Head of caudate nucleus (tissue), 42 donors: ENCODE measurements at regions not wholly inside any gene's neighbourhood (a gene's known extent, or its start where the extent isn't known, plus 50 kb on each side); places are given as distances from the start of the nearest gene placed in this dataset.

Source experiments
- DNase-seq, 42 donors: peaks; one replicate each; pipeline versions ENCODE4 v3.0.0 to v3.0.0-alpha.2; 2020 to 2021; ENCODE audit warnings: mixed read lengths in 7 of 42
- intact Hi-C: fragments of 100-400 bp; cut with DNase I; formaldehyde crosslinking; loops from one replicate; pipeline ENCODE4 v1.15.0; 2022

- intact Hi-C loops, result no loop called here
These were observed 661.7 kb upstream of the FAM241A start for GRCh38 chr4:111483375-111484169.

DNA sequence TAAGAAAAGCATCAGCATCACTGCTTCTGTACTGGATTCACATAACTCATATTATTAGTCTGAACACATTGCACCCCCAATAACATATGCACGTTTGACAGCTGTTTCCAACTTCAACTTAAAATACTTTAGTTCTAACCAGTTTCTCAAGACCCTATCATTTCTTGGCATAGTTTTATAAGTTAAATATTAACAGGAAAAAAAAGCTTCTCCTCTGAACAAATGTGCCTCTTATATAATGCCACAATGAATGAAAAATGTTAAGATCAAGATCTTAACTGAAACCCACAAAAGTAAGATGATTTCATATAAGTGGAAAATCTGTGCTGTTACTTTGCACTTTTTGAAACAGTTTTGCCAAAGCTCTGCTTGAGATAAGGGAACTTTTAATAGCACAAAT lies 652.8 kb upstream of the FAM241A start:
- intact Hi-C loops, result no loop called here
- DNase-seq, result no peak

More at GRCh38 chr4:111483375-111484169, 661.7 kb upstream of the FAM241A start:
- no peak for DNase-seq

DNA sequence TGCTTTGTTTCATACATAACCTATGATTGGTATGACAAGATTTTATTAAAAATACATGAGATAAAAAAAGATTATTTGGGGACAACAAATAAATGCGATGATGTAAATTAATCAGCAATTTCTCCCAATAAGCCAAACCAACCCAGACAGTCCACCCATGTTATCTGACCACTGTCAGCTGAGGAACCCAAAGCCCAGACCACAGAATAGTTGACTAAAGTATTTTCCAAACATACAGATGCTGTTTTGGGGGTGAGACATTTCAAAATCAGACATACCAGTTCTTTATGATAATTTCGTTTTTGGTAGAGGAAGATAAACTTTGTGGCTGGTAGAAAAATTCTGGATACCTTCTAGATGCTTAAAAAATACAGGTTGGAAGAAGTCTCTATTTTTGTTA lies 650.8 kb upstream of the FAM241A start:
- intact Hi-C loops, result no loop called here
- DNase-seq, result no peak

DNA sequence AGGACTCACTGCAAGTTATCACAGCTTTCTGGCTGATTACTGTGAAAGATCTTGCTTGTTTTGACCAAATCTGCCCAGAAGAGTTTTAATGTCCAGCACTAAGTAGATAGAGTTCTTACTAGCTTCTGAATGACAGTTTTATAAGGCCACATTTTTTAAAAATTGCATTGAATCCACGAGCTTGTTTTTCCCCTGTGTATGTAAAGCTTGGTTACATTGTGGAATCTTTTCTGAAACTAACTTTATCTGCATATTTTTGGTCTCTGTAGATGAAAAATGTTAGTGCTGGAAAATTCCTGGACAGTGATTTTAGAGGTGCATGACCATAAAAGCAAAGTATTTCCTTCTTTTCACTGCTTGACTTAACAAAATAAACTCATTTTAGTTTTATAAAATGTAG lies 650.3 kb upstream of the FAM241A start:
- intact Hi-C loops, result no loop called here
- no peak for DNase-seq

GRCh38 chr4:111499291-111499690 lies 646.0 kb upstream of the FAM241A start:
- intact Hi-C loops, result no loop called here

GRCh38 chr4:111499706-111500105 lies 645.5 kb upstream of the FAM241A start:
- intact Hi-C loops, result no loop called here
- DNase-seq, result no peak

More at GRCh38 chr4:111499291-111499690, 646.0 kb upstream of the FAM241A start:
- DNase-seq, result no peak

DNA sequence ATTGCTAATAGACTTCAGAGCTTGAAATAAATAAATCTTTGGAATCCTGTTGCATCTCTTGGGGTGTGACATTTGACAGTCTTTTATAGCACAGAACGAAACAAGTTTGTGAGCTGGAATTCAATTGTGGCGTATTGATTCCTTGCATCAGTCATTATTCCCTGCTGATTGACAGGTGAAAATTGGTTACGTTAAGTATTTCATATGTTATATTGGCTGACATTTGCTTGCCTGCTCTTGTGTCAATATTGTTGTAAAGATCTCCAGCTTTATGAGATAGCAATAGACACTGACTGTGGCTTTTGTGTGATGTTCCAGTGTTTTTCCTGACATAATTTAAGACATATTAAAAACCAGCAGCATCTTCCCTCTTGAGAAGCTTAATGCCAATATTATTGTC lies 644.4 kb upstream of the FAM241A start:
- intact Hi-C loops, result no loop called here
- DNase-seq, result no peak

DNA sequence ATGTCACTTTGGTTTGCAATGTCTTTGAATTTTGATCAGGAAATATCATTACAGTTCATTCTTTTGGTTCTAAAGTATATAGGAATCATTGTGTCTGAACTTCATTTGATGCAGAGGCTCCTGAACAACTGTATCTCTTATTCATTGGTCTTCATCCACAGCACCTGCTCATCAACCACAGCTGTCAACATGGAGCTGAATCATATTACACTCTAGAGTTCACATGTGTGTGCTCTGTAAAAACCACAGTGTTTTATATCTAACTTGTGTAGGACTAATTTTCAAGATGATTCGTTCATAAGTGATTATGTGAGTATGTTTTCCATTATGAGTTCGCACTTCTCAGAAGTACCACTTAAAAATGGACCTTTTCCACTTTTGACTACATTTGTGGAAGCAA lies 643.3 kb upstream of the FAM241A start:
- intact Hi-C loops, result no loop called here
- no peak for DNase-seq

DNA sequence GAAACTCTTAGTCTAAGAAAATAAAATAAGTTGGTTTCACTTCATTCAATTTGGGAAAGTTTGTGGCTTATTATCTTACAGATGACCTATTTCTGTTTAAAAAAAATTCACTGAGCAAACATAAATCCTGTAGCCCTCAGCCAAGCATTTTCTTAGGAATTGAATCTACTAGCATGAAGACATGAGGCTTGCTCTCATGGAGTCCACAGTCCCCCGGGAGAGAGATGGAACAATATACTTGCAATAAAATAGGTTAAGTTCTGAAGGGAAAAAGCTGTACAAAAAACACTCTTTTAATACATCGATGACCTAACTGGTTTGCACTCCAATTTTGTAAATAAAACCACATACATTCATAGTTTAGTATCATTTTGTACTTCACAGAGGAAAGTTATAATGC lies 642.6 kb upstream of the FAM241A start:
- intact Hi-C loops, result no loop called here
- no peak for DNase-seq

DNA sequence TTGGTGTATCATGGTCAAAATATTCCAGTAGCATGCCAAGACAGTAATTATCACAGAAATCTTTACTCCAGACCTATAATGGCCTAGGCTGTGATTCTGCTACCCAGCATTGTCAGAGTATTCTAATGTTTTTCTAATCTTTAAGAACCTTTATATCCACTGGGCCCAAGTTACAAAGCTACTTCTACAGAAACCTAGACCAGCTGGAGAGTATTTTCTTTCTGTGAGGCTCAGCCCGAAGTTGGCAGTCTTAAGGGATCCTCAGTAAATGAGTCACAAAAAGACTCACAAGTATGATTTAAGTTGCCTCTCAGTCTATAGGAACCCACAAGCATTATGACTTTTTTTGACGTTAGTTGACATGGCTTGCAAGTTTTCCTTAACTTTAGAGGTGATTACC lies 638.5 kb upstream of the FAM241A start:
- intact Hi-C loops, result no loop called here
- no peak for DNase-seq

- DNase-seq, result no peak
- intact Hi-C loops, result no loop called here
These were observed 634.7 kb upstream of the FAM241A start for GRCh38 chr4:111510535-111510934.

DNA sequence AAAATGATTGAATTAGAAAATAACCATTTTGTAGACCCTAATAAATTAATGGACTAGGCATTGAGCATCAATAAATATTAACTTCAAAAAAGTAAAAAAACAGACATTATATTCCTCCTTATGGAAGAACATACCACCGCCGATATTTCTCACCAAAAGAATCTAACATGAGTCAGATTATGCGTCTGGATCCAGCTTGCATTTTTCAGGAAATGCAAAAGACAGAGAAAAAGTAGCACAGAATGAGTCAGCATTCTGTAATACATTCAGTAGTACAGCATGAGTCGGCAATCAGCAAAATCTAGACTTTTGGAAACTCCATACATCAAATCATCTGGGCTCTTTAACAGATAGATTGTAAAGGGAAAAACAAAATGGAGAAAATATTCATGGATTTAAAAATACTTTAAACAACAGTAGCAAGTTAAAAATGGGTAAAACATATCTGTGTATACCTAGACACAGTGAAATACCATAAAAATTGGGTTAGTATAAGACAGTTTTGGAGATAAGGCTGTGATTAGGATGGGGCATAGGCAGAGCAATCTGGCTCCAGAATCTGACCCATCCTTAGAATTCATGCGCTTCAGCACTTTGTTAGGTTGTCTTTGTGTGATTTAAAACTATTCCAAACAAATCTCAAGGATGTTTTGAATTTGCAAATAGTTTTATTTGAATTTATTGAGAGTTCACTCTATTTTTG lies 633.0 kb upstream of the FAM241A start:
- peak in 4 of 42 donors; percentile 2 to 40 (median 8) for DNase-seq
- intact Hi-C loops, result no loop called here

GRCh38 chr4:111519683-111520082 lies 625.6 kb upstream of the FAM241A start:
- intact Hi-C loops, result no loop called here

GRCh38 chr4:111530446-111530845 lies 614.8 kb upstream of the FAM241A start:
- intact Hi-C loops, result no loop called here
- no peak for DNase-seq

More at GRCh38 chr4:111519683-111520082, 625.6 kb upstream of the FAM241A start:
- no peak for DNase-seq

GRCh38 chr4:111535792-111536191 lies 609.5 kb upstream of the FAM241A start:
- no peak for DNase-seq
- intact Hi-C loops, result no loop called here

GRCh38 chr4:111537165-111537564 lies 608.1 kb upstream of the FAM241A start:
- intact Hi-C loops, result no loop called here

DNA sequence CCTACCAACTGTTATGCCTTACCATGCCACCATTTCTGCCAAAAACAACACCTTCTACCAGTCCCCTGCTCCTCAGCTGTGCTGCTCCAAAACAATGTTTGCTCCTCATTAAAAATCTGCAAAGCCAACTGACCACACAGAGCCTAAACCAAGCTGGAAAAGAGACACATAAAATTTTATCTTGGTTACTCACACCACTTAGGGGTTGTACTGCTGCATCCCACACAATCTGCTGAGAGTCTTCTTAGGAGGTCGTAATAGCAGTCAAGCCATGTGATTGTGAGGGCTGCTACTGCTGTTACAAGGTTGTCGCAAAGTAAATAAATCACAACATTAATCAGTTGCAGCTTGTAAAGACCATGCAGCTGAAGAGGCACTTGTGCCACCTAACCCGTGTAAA lies 607.4 kb upstream of the FAM241A start:
- intact Hi-C loops, result no loop called here
- no peak for DNase-seq

More at GRCh38 chr4:111537165-111537564, 608.1 kb upstream of the FAM241A start:
- no peak for DNase-seq

DNA sequence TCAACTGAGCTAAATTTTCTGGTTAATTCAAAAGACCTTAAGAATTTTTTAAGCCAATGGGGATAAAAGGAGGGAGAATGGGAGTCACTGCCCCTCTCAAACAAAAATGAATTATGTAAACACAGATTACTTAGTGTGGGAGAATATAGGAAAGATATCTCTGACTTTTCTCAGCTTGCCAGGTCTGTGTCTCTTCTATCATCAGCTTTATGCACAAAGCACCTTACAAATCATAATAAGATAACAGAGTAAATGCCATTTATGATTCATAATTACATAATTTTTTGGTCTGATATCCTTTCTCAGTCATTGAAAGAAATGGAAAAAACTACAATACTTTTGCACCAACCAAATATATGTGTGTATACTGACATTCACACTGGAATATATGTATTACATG lies 604.6 kb upstream of the FAM241A start:
- intact Hi-C loops, result no loop called here
- DNase-seq, result no peak

DNA sequence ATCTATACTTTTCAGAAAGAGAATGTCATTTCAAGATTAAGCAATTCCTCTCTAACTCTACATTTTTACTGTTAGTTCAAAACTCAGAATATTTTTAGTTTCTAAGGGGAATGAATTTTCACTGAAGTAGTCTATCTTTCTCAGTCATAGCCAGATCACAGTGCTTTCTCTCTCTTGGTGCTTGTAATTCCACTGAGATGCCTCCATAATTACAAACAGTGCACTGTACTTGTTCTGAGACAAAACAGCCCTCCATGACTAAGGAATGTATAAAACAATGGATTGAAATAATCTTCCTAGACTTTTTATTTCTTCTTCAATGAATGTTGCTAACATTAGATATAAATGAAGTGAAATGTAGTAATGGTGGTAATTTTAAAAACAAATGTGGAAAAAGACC lies 603.2 kb upstream of the FAM241A start:
- DNase-seq, result no peak
- intact Hi-C loops, result no loop called here

DNA sequence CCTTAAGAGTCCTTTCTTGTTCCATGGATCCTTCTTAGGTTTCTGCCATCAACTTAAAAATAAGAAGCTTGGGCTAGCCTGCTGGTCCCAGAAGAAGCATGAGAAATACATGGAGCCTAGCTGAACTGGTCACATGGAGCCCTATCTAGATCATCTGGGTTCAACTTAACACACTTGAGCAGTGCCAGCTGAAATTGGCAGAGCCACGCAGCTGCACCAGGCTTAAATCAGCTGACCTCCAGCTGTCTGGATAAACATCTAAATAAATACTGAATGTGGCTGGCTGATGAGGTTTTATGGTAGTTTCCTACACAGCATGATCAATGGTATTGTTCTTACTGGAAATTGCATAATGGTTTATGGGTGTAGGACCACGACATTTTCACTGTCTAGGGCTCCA lies 598.4 kb upstream of the FAM241A start:
- DNase-seq, result no peak
- intact Hi-C loops, result no loop called here
